Activated naive CD4-positive, alpha-beta T cell treated with anti-CD3 and anti-CD28 coated beads for 36 hours (primary cell): ENCODE measurements at regions not wholly inside any gene's neighbourhood (a gene's known extent, or its start where the extent isn't known, plus 50 kb on each side); places are given as distances from the start of the nearest gene placed in this dataset.
"Not testable (repeated sequence)": the region's sequence is repeated elsewhere in the genome, so short reads cannot be mapped to it uniquely, and the experiment has no call there.

Experiments used
- CTCF ChIA-PET: fragments of 350-600 bp; sonication (Branson Sonifier 250); formaldehyde crosslinking; loops from one replicate; lab custom pipeline; 2021; ENCODE audit warnings: antibody characterized with exemption; lab: Charles Lee
- DNase-seq: peaks from one replicate; pipeline ENCODE4 v3.0.0-alpha.2; 2020
- H3K27ac Mint-ChIP-seq: one replicate; pipeline ENCODE4 v1.8.0; 2021; ENCODE audit warnings: mild to moderate bottlenecking, mixed read lengths
- H3K27me3 Mint-ChIP-seq: one replicate; pipeline ENCODE4 v1.8.0; 2021; ENCODE audit warnings: low read depth, mixed read lengths
- H3K36me3 Mint-ChIP-seq: one replicate; pipeline ENCODE4 v1.8.0; 2021; ENCODE audit warnings: low read depth, mixed read lengths
- H3K4me1 Mint-ChIP-seq: one replicate; pipeline ENCODE4 v1.8.0; 2021; ENCODE audit warnings: low read depth, mixed read lengths
- H3K4me3 Mint-ChIP-seq: one replicate; pipeline ENCODE4 v1.8.0; 2021; ENCODE audit warnings: mild to moderate bottlenecking, moderate library complexity, mixed read lengths
- H3K9me3 Mint-ChIP-seq: one replicate; pipeline ENCODE4 v1.8.0; 2021; ENCODE audit warnings: mixed read lengths
- intact Hi-C: fragments of 100-400 bp; cut with micrococcal nuclease; formaldehyde crosslinking; loops from one replicate; pipeline ENCODE4 v1.15.1; 2023

GRCh38 chr10:20596911-20597310, 300.2 kb downstream of the NEBL start:
- Mint-ChIP-seq H3K36me3 (no peaks in the 10 kb centered on the region), H3K27ac (no peak overlapping the region), H3K4me1 (no peaks in the 10 kb centered on the region), H3K4me3 (no peak overlapping the region), H3K27me3 (no peaks in the 10 kb centered on the region), H3K9me3 (no peaks in the 10 kb centered on the region)
- intact Hi-C loops = no loop called here
- CTCF ChIA-PET = no interaction called here
- DNase-seq = no peak

- H3K4me3 Mint-ChIP-seq = no peak overlapping the region
- H3K27me3 Mint-ChIP-seq = no peaks in the 10 kb centered on the region
- H3K9me3 Mint-ChIP-seq = no peaks in the 10 kb centered on the region
- H3K4me1 Mint-ChIP-seq = no peaks in the 10 kb centered on the region
- no peaks in the 10 kb centered on the region for H3K36me3 Mint-ChIP-seq
- CTCF ChIA-PET = no interaction called here
- no peak overlapping the region for H3K27ac Mint-ChIP-seq
- intact Hi-C loops = no loop called here
- DNase-seq = no peak
Observed at GRCh38 chr10:20596065-20596755, 300.9 kb downstream of the NEBL start.

GRCh38 chr10:20593649-20594048, 303.5 kb downstream of the NEBL start:
- H3K4me3 Mint-ChIP-seq = no peak overlapping the region
- no peaks in the 10 kb centered on the region for H3K27me3 Mint-ChIP-seq
- H3K27ac Mint-ChIP-seq = no peak overlapping the region
- intact Hi-C loops = no loop called here
- DNase-seq = no peak
- H3K4me1 Mint-ChIP-seq = no peaks in the 10 kb centered on the region
- CTCF ChIA-PET = interaction anchor here (0.9 kb wide), 1 partner anchor 107 kb away, joined by 3 read pairs; no protein-coding TSS in a partner anchor
- H3K9me3 Mint-ChIP-seq = no peaks in the 10 kb centered on the region
- H3K36me3 Mint-ChIP-seq = no peaks in the 10 kb centered on the region

- Mint-ChIP-seq H3K4me1 (no peaks in the 10 kb centered on the region), H3K4me3 (no peak overlapping the region)
Observed at GRCh38 chr10:20582041-20582440, 315.1 kb downstream of the NEBL start.

GRCh38 chr10:20573924-20574323, 323.2 kb downstream of the NEBL start:
- Mint-ChIP-seq H3K27ac (no peak overlapping the region), H3K27me3 (no peaks in the 10 kb centered on the region), H3K9me3 (no peaks in the 10 kb centered on the region), H3K36me3 (no peaks in the 10 kb centered on the region), H3K4me3 (no peak overlapping the region), H3K4me1 (no peaks in the 10 kb centered on the region)
- CTCF ChIA-PET = no interaction called here
- intact Hi-C loops = no loop called here
- DNase-seq = no peak

More at GRCh38 chr10:20582041-20582440, 315.1 kb downstream of the NEBL start:
- H3K27ac Mint-ChIP-seq = no peak overlapping the region
- intact Hi-C loops = no loop called here
- no peaks in the 10 kb centered on the region for H3K27me3 Mint-ChIP-seq
- CTCF ChIA-PET = no interaction called here
- no peak for DNase-seq
- H3K36me3 Mint-ChIP-seq = no peaks in the 10 kb centered on the region
- peaks cover 16% of the 10 kb centered on the region for H3K9me3 Mint-ChIP-seq

- H3K27ac Mint-ChIP-seq, intact Hi-C loops, H3K36me3 Mint-ChIP-seq, H3K4me3 Mint-ChIP-seq, H3K4me1 Mint-ChIP-seq, H3K27me3 Mint-ChIP-seq, DNase-seq, CTCF ChIA-PET, H3K9me3 Mint-ChIP-seq: not testable (repeated sequence)
Observed at GRCh38 chr10:20555990-20556389, 341.1 kb downstream of the NEBL start.

- Mint-ChIP-seq H3K27ac (no peak overlapping the region), H3K4me1 (no peaks in the 10 kb centered on the region), H3K9me3 (peaks cover 2% of the 10 kb centered on the region), H3K27me3 (no peaks in the 10 kb centered on the region), H3K36me3 (no peaks in the 10 kb centered on the region), H3K4me3 (no peak overlapping the region)
- no peak for DNase-seq
- CTCF ChIA-PET = interaction anchor here (0.6 kb wide), 1 partner anchor 29 kb away, joined by 4 read pairs; no protein-coding TSS in a partner anchor
- intact Hi-C loops = no loop called here
Observed at GRCh38 chr10:20552382-20552781, 344.7 kb downstream of the NEBL start.

- Mint-ChIP-seq H3K36me3 (no peaks in the 10 kb centered on the region), H3K27me3 (no peaks in the 10 kb centered on the region), H3K4me1 (no peaks in the 10 kb centered on the region), H3K27ac (no peak overlapping the region), H3K9me3 (peaks cover 2% of the 10 kb centered on the region), H3K4me3 (no peak overlapping the region)
- CTCF ChIA-PET = no interaction called here
- DNase-seq = no peak
- intact Hi-C loops = no loop called here
Observed at GRCh38 chr10:20551761-20552160, 345.4 kb downstream of the NEBL start.

- no peak overlapping the region for H3K4me3 Mint-ChIP-seq
- DNase-seq = no peak
- H3K9me3 Mint-ChIP-seq = peaks cover 5% of the 10 kb centered on the region
- no peaks in the 10 kb centered on the region for H3K36me3 Mint-ChIP-seq
- no peaks in the 10 kb centered on the region for H3K4me1 Mint-ChIP-seq
- intact Hi-C loops = no loop called here
- H3K27ac Mint-ChIP-seq = no peak overlapping the region
- H3K27me3 Mint-ChIP-seq = no peaks in the 10 kb centered on the region
- CTCF ChIA-PET = no interaction called here
Observed at GRCh38 chr10:20535897-20536881, 360.9 kb downstream of the NEBL start.

- H3K4me1 Mint-ChIP-seq, H3K27ac Mint-ChIP-seq, DNase-seq, H3K36me3 Mint-ChIP-seq, CTCF ChIA-PET, H3K4me3 Mint-ChIP-seq, intact Hi-C loops, H3K27me3 Mint-ChIP-seq: not testable (repeated sequence)
- peaks cover 13% of the 10 kb centered on the region for H3K9me3 Mint-ChIP-seq
Observed at GRCh38 chr10:20531241-20531883, 365.7 kb downstream of the NEBL start.

- H3K4me1 Mint-ChIP-seq = no peaks in the 10 kb centered on the region
- H3K27me3 Mint-ChIP-seq = no peaks in the 10 kb centered on the region
- peaks cover 6% of the 10 kb centered on the region for H3K9me3 Mint-ChIP-seq
- H3K36me3 Mint-ChIP-seq = no peaks in the 10 kb centered on the region
- no peak overlapping the region for H3K27ac Mint-ChIP-seq
- no peak for DNase-seq
- no peak overlapping the region for H3K4me3 Mint-ChIP-seq
- CTCF ChIA-PET = no interaction called here
- intact Hi-C loops = no loop called here
Observed at GRCh38 chr10:20521186-20521585, 375.9 kb downstream of the NEBL start.

- CTCF ChIA-PET = no interaction called here
- H3K4me3 Mint-ChIP-seq = no peak overlapping the region
- H3K27ac Mint-ChIP-seq = no peak overlapping the region
- no peaks in the 10 kb centered on the region for H3K36me3 Mint-ChIP-seq
- H3K4me1 Mint-ChIP-seq = no peaks in the 10 kb centered on the region
- no peak for DNase-seq
- H3K27me3 Mint-ChIP-seq = no peaks in the 10 kb centered on the region
- intact Hi-C loops = no loop called here
- no peaks in the 10 kb centered on the region for H3K9me3 Mint-ChIP-seq
Observed at GRCh38 chr10:20515654-20516053, 381.5 kb downstream of the NEBL start.
